Chondrocyte (in vitro differentiated cells): ENCODE measurements at regions not wholly inside any gene's neighbourhood (a gene's known extent, or its start where the extent isn't known, plus 50 kb on each side); places are given as distances from the start of the nearest gene placed in this dataset.

Experiments
- DNase-seq: peaks from one replicate; pipeline ENCODE4 v3.0.0; 2021; ENCODE audit warnings: mixed read lengths, low spot score
- H3K27ac Mint-ChIP-seq: one replicate; pipeline ENCODE4 v1.8.0; 2021; ENCODE audit warnings: mild to moderate bottlenecking, moderate library complexity, mixed read lengths; ENCODE audit not compliant: unreplicated experiment
- H3K27me3 Mint-ChIP-seq: 2 replicates; pipeline ENCODE4 v1.8.0; 2021; ENCODE audit warnings: low read depth, mixed read lengths
- H3K36me3 Mint-ChIP-seq: 2 replicates; pipeline ENCODE4 v1.8.0; 2021; ENCODE audit warnings: low read depth, mixed read lengths
- H3K4me1 Mint-ChIP-seq: 2 replicates; pipeline ENCODE4 v1.8.0; 2021; ENCODE audit warnings: low read depth, mild to moderate bottlenecking, mixed read lengths
- H3K4me3 Mint-ChIP-seq: one replicate; pipeline ENCODE4 v1.8.0; 2021; ENCODE audit warnings: mild to moderate bottlenecking, moderate library complexity, mixed read lengths; ENCODE audit not compliant: unreplicated experiment
- H3K9me3 Mint-ChIP-seq: 2 replicates; pipeline ENCODE4 v1.8.0; 2021; ENCODE audit warnings: low read depth, mixed read lengths
- TF ChIP-seq, protein P1 (sequence below): fragments of 200-600 bp; sonication (generic); IDR thresholded peaks from 2 replicates; pipeline ENCODE4 v1.5.0; 2021; ENCODE audit warnings: antibody characterized with exemption, mild to moderate bottlenecking, moderate library complexity

DNA sequence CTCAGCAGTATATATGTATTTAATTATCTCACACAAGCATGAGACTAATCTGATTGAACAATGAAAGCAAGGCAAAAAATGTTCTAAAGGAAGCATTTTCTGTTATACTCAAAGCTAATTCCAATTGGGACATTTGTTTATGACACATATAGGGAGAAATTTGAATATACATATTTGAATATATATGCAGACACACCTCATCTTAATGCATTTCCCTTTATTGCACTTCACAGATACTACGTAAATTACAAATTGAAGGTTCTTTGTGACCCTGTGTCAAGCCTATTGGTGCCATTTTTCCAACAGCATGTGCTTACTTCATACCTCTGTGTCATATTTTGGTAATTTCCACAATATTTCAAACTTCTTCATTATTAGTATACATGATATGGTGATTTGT is 132.1 kb upstream of the STEAP1 start:
- Mint-ChIP-seq H3K27me3 (peaks cover 3% of the 10 kb centered on the region), H3K4me1 (no peaks in the 10 kb centered on the region), H3K9me3 (peaks cover 6% of the 10 kb centered on the region), H3K4me3 (no peak overlapping the region), H3K27ac (no peak overlapping the region), H3K36me3 (no peaks in the 10 kb centered on the region)
- TF ChIP-seq, protein P1, sequence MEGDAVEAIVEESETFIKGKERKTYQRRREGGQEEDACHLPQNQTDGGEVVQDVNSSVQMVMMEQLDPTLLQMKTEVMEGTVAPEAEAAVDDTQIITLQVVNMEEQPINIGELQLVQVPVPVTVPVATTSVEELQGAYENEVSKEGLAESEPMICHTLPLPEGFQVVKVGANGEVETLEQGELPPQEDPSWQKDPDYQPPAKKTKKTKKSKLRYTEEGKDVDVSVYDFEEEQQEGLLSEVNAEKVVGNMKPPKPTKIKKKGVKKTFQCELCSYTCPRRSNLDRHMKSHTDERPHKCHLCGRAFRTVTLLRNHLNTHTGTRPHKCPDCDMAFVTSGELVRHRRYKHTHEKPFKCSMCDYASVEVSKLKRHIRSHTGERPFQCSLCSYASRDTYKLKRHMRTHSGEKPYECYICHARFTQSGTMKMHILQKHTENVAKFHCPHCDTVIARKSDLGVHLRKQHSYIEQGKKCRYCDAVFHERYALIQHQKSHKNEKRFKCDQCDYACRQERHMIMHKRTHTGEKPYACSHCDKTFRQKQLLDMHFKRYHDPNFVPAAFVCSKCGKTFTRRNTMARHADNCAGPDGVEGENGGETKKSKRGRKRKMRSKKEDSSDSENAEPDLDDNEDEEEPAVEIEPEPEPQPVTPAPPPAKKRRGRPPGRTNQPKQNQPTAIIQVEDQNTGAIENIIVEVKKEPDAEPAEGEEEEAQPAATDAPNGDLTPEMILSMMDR: no peak
- no peak for DNase-seq

- Mint-ChIP-seq H3K27me3 (peaks cover 3% of the 10 kb centered on the region), H3K9me3 (peaks cover 14% of the 10 kb centered on the region), H3K27ac (no peak overlapping the region), H3K4me1 (no peaks in the 10 kb centered on the region), H3K36me3 (no peaks in the 10 kb centered on the region), H3K4me3 (no peak overlapping the region)
- TF ChIP-seq, protein P1: no peak
- no peak for DNase-seq
Observed at GRCh38 chr7:90025771-90026170, 128.5 kb upstream of the STEAP1 start.

DNA sequence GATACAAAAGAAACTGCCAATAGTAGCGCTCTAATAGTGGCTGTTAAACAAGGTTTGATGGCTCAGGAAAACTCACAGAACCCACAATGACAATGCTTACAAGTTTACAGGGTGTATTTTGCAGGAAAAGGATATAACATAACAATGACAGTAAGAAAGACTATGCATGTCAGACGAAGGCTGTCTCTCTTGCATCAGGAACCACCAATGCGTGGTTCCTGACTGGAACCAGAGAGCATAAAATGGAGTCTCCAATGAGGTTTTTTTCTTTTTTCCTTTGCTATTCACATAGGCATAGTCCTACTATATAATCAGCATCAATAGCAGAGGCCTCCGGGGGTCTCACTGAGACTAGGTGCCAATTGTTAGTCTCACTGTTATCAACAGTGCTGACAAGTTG is 120.4 kb upstream of the STEAP1 start:
- DNase-seq: no peak
- no peaks in the 10 kb centered on the region for H3K36me3 Mint-ChIP-seq
- TF ChIP-seq, protein P1: no peak
- H3K27ac Mint-ChIP-seq: no peak overlapping the region
- H3K4me3 Mint-ChIP-seq: no peak overlapping the region
- peaks cover 4% of the 10 kb centered on the region for H3K27me3 Mint-ChIP-seq
- H3K4me1 Mint-ChIP-seq: no peaks in the 10 kb centered on the region
- no peaks in the 10 kb centered on the region for H3K9me3 Mint-ChIP-seq

DNA sequence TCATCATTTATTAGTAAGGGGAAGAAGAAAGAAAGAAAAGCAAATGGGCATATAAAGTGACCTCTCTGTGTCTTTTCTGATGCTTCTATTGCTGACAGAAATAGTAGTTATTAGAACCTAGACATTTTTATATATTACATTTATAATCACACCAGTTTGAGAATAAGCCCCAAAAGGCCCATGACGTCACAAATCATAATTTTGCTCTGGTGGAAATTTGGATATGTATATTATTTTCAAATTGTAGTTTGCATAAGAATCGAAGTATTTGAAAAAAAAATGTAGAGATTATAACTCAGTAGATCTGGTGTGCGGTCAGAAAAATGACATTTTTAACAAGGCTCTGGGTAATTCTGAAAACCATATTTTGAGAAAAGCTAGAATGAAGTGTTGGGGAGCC is 101.2 kb upstream of the STEAP1 start:
- Mint-ChIP-seq H3K27ac (no peak overlapping the region), H3K4me1 (no peaks in the 10 kb centered on the region), H3K9me3 (peaks cover 5% of the 10 kb centered on the region), H3K36me3 (no peaks in the 10 kb centered on the region), H3K4me3 (no peak overlapping the region), H3K27me3 (peaks cover 6% of the 10 kb centered on the region)
- TF ChIP-seq, protein P1: no peak
- DNase-seq: no peak

DNA sequence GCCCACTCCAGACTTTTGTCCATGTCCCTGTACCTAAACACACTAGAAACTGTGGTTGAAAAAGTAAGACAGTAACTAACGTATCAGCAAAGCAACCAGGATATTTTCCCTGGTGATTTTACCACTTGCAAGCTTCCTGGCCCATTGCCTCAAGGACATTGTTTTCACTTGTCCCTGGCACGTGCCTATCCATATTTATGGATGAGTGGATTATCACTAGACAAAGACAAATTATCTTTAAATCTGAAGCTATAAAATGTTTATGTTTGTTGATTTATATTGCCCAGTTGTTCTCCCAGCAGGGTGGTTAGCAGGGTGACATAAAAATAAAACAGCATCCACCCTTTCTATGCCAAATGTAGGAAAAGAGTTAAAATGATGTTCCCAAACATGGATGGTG is 93.2 kb upstream of the STEAP1 start:
- no peak for DNase-seq
- TF ChIP-seq, protein P1: no peak
- H3K36me3 Mint-ChIP-seq: no peaks in the 10 kb centered on the region
- no peaks in the 10 kb centered on the region for H3K4me1 Mint-ChIP-seq
- H3K9me3 Mint-ChIP-seq: no peaks in the 10 kb centered on the region
- no peak overlapping the region for H3K27ac Mint-ChIP-seq
- H3K27me3 Mint-ChIP-seq: peaks cover 18% of the 10 kb centered on the region
- no peak overlapping the region for H3K4me3 Mint-ChIP-seq
